Karpas-422 (cell line): ENCODE measurements at regions not wholly inside any gene's neighbourhood (a gene's known extent, or its start where the extent isn't known, plus 50 kb on each side); places are given as distances from the start of the nearest gene placed in this dataset.

Experiments used
- DNase-seq: peaks from one replicate; pipeline ENCODE4 v3.0.0-alpha.2; 2015
- H2AFZ ChIP-seq: fragments of 200-600 bp; sonication (generic); 2 replicates; pipeline ENCODE4 v1.6.1; 2014; ENCODE audit warnings: antibody characterized with exemption, low read length, mixed read lengths
- H3K27ac ChIP-seq: fragments of 200-600 bp; sonication (generic); 2 replicates; pipeline ENCODE4 v1.5.1; 2014; ENCODE audit warnings: mild to moderate bottlenecking, low read length, moderate library complexity
- H3K27me3 ChIP-seq: fragments of 200-600 bp; sonication (generic); 2 replicates; pipeline ENCODE4 v1.6.1; 2014; ENCODE audit warnings: low read length, mixed read lengths
- H3K36me3 ChIP-seq: fragments of 200-600 bp; sonication (generic); 2 replicates; pipeline ENCODE4 v1.6.1; 2014; ENCODE audit warnings: low read length, mixed read lengths; ENCODE audit not compliant: insufficient read depth
- H3K4me1 ChIP-seq: fragments of 200-600 bp; sonication (generic); 2 replicates; pipeline ENCODE4 v1.6.1; 2014; ENCODE audit warnings: mild to moderate bottlenecking, low read length, mixed read lengths
- H3K4me2 ChIP-seq: fragments of 200-600 bp; sonication (generic); 2 replicates; pipeline ENCODE4 v1.6.1; 2014; ENCODE audit warnings: low read length, low read depth, mild to moderate bottlenecking; ENCODE audit not compliant: poor library complexity, severe bottlenecking
- H3K4me3 ChIP-seq: fragments of 200-600 bp; sonication (generic); 2 replicates; pipeline ENCODE4 v1.5.1; 2014; ENCODE audit warnings: mild to moderate bottlenecking, antibody characterized with exemption, low read length, mixed read lengths
- H3K79me2 ChIP-seq: fragments of 200-600 bp; sonication (generic); 2 replicates; pipeline ENCODE4 v1.6.1; 2014; ENCODE audit warnings: mild to moderate bottlenecking, low read length, mixed read lengths
- H3K9ac ChIP-seq: fragments of 200-600 bp; sonication (generic); 2 replicates; pipeline ENCODE4 v1.6.0; 2014; ENCODE audit warnings: low read length
- H3K9me2 ChIP-seq: fragments of 200-600 bp; sonication (generic), shearing (Covaris generic); replicated peaks from 2 replicates; pipeline ENCODE4 v1.6.0; 2014; ENCODE audit warnings: mild to moderate bottlenecking, low read length, moderate library complexity; ENCODE audit not compliant: insufficient read depth
- H3K9me3 ChIP-seq: fragments of 300-700, 200-600 bp; sonication (generic); 2 replicates; pipeline ENCODE4 v1.6.1; 2014; ENCODE audit warnings: low read length, mixed read lengths
- H4K20me1 ChIP-seq: fragments of 200-600 bp; sonication (generic); 2 replicates; pipeline ENCODE4 v1.6.1; 2014; ENCODE audit warnings: mild to moderate bottlenecking, antibody characterized with exemption, low read length, low read depth; ENCODE audit not compliant: insufficient read depth

- Histone ChIP-seq H4K20me1 (no peaks in the 10 kb centered on the region), H3K27me3 (no peaks in the 10 kb centered on the region), H3K9me3 (peaks cover 69% of the 10 kb centered on the region), H3K79me2 (no peaks in the 10 kb centered on the region), H3K4me3 (no peak overlapping the region), H3K4me1 (no peaks in the 10 kb centered on the region), H3K9ac (no peak overlapping the region), H2AFZ (no peak overlapping the region), H3K4me2 (no peak overlapping the region), H3K36me3 (no peaks in the 10 kb centered on the region), H3K9me2 (no peaks in the 10 kb centered on the region; the same call in 1 of the 2 replicates), H3K27ac (no peak overlapping the region)
- DNase-seq, result no peak
These were observed 219.2 kb upstream of the PGR start for GRCh38 chr11:101348786-101349185.

GRCh38 chr11:101346591-101346990 lies 217.0 kb upstream of the PGR start:
- Histone ChIP-seq H4K20me1 (no peaks in the 10 kb centered on the region), H3K4me2 (no peak overlapping the region), H3K36me3 (no peaks in the 10 kb centered on the region), H3K79me2 (no peaks in the 10 kb centered on the region), H2AFZ (no peak overlapping the region), H3K9me2 (no peaks in the 10 kb centered on the region), H3K4me1 (no peaks in the 10 kb centered on the region), H3K27me3 (no peaks in the 10 kb centered on the region), H3K27ac (no peak overlapping the region), H3K9ac (no peak overlapping the region), H3K4me3 (no peak overlapping the region), H3K9me3 (peaks cover 68% of the 10 kb centered on the region)
- no peak for DNase-seq

- Histone ChIP-seq H3K79me2 (no peaks in the 10 kb centered on the region), H3K27ac (no peak overlapping the region), H3K36me3 (no peaks in the 10 kb centered on the region), H3K9me3 (peaks cover 71% of the 10 kb centered on the region), H3K27me3 (no peaks in the 10 kb centered on the region), H3K9me2 (no peaks in the 10 kb centered on the region), H2AFZ (no peak overlapping the region), H3K4me2 (no peak overlapping the region), H4K20me1 (no peaks in the 10 kb centered on the region), H3K4me1 (no peaks in the 10 kb centered on the region), H3K9ac (no peak overlapping the region), H3K4me3 (no peak overlapping the region)
- no peak for DNase-seq
These were observed 216.3 kb upstream of the PGR start for GRCh38 chr11:101345891-101346290.

- Histone ChIP-seq H3K4me1 (no peaks in the 10 kb centered on the region), H3K79me2 (no peaks in the 10 kb centered on the region), H3K27me3 (no peaks in the 10 kb centered on the region), H2AFZ (no peak overlapping the region), H3K36me3 (no peaks in the 10 kb centered on the region), H3K9ac (no peak overlapping the region), H3K4me2 (no peak overlapping the region), H3K27ac (no peak overlapping the region), H3K4me3 (no peak overlapping the region), H4K20me1 (no peaks in the 10 kb centered on the region), H3K9me2 (no peaks in the 10 kb centered on the region), H3K9me3 (peaks cover 75% of the 10 kb centered on the region)
- no peak for DNase-seq
These were observed 212.7 kb upstream of the PGR start for GRCh38 chr11:101342307-101342706.

GRCh38 chr11:101341578-101341977 lies 212.0 kb upstream of the PGR start:
- H3K36me3 ChIP-seq, result no peaks in the 10 kb centered on the region
- H3K9ac ChIP-seq, result no peak overlapping the region
- peaks cover 78% of the 10 kb centered on the region for H3K9me3 ChIP-seq
- no peak overlapping the region for H2AFZ ChIP-seq
- no peak for DNase-seq
- H4K20me1 ChIP-seq, result no peaks in the 10 kb centered on the region
- no peaks in the 10 kb centered on the region for H3K79me2 ChIP-seq
- H3K27me3 ChIP-seq, result no peaks in the 10 kb centered on the region
- H3K4me2 ChIP-seq, result no peak overlapping the region
- no peak overlapping the region for H3K27ac ChIP-seq
- no peaks in the 10 kb centered on the region for H3K4me1 ChIP-seq
- H3K9me2 ChIP-seq, result no peaks in the 10 kb centered on the region
- H3K4me3 ChIP-seq, result no peak overlapping the region

- H3K4me2 ChIP-seq, result no peak overlapping the region
- H3K36me3 ChIP-seq, result no peaks in the 10 kb centered on the region
- H3K4me3 ChIP-seq, result no peak overlapping the region
- H3K9me2 ChIP-seq, result 0 out of 2 replicates have a peak, but pooled peaks cover 3% of the 10 kb centered on the region
- no peak overlapping the region for H3K9ac ChIP-seq
- no peak for DNase-seq
- H3K27ac ChIP-seq, result no peak overlapping the region
- H3K9me3 ChIP-seq, result peaks cover 70% of the 10 kb centered on the region
- H3K27me3 ChIP-seq, result no peaks in the 10 kb centered on the region
- H3K4me1 ChIP-seq, result no peaks in the 10 kb centered on the region
- no peaks in the 10 kb centered on the region for H4K20me1 ChIP-seq
- H3K79me2 ChIP-seq, result no peaks in the 10 kb centered on the region
- no peak overlapping the region for H2AFZ ChIP-seq
These were observed 207.2 kb upstream of the PGR start for GRCh38 chr11:101336858-101337257.

GRCh38 chr11:101336155-101336554 lies 206.5 kb upstream of the PGR start:
- Histone ChIP-seq H3K27me3 (no peaks in the 10 kb centered on the region), H3K9me2 (0 out of 2 replicates have a peak, but pooled peaks cover 3% of the 10 kb centered on the region), H3K4me1 (no peaks in the 10 kb centered on the region), H3K27ac (no peak overlapping the region), H3K36me3 (no peaks in the 10 kb centered on the region), H4K20me1 (no peaks in the 10 kb centered on the region), H3K9me3 (peaks cover 68% of the 10 kb centered on the region), H3K4me2 (no peak overlapping the region), H3K79me2 (no peaks in the 10 kb centered on the region), H3K9ac (no peak overlapping the region), H2AFZ (no peak overlapping the region), H3K4me3 (no peak overlapping the region)
- DNase-seq, result no peak

- Histone ChIP-seq H3K9me2 (0 out of 2 replicates have a peak, but pooled peaks cover 3% of the 10 kb centered on the region), H4K20me1 (no peaks in the 10 kb centered on the region), H3K4me2 (no peak overlapping the region), H2AFZ (no peak overlapping the region), H3K27ac (no peak overlapping the region), H3K9me3 (peaks cover 73% of the 10 kb centered on the region), H3K27me3 (no peaks in the 10 kb centered on the region), H3K4me3 (no peak overlapping the region), H3K9ac (no peak overlapping the region), H3K36me3 (no peaks in the 10 kb centered on the region), H3K4me1 (no peaks in the 10 kb centered on the region), H3K79me2 (no peaks in the 10 kb centered on the region)
- DNase-seq, result no peak
These were observed 205.0 kb upstream of the PGR start for GRCh38 chr11:101334581-101334980.

- H3K9me3 ChIP-seq, result peaks cover 63% of the 10 kb centered on the region
- H3K9ac ChIP-seq, result no peak overlapping the region
- no peaks in the 10 kb centered on the region for H3K36me3 ChIP-seq
- H3K79me2 ChIP-seq, result no peaks in the 10 kb centered on the region
- no peaks in the 10 kb centered on the region for H4K20me1 ChIP-seq
- H3K27ac ChIP-seq, result no peak overlapping the region
- no peak overlapping the region for H3K4me2 ChIP-seq
- no peak overlapping the region for H2AFZ ChIP-seq
- no peaks in the 10 kb centered on the region for H3K4me1 ChIP-seq
- no peak for DNase-seq
- H3K9me2 ChIP-seq, result 0 out of 2 replicates have a peak, but pooled peaks cover 3% of the 10 kb centered on the region
- no peaks in the 10 kb centered on the region for H3K27me3 ChIP-seq
- no peak overlapping the region for H3K4me3 ChIP-seq
These were observed 201.8 kb upstream of the PGR start for GRCh38 chr11:101331411-101331810.
